BLaER1 treated with 17β-estradiol and CSF1 and Interleukin-3, amounts not matched to agents 10 nM and 100 nM (cell line): ENCODE measurements at regions not wholly inside any gene's neighbourhood (a gene's known extent, or its start where the extent isn't known, plus 50 kb on each side); places are given as distances from the start of the nearest gene placed in this dataset.

Experiments
- H3K27ac ChIP-seq, 11 experiments: shearing (Covaris generic); formaldehyde crosslinking; 2 replicates each; pipeline ENCODE4 v1.8.1; 2022
- H3K27me3 ChIP-seq, 11 experiments: shearing (Covaris generic); formaldehyde crosslinking; 2 replicates each; pipeline ENCODE4 v1.8.1; 2022
- H3K36me3 ChIP-seq, 11 experiments: shearing (Covaris generic); formaldehyde crosslinking; 2 replicates each; pipeline ENCODE4 v1.8.1; 2022
- H3K4me1 ChIP-seq, 10 experiments: shearing (Covaris generic); formaldehyde crosslinking; 2 replicates each; pipeline ENCODE4 v1.8.1; 2022
- H3K4me2 ChIP-seq, 11 experiments: shearing (Covaris generic); formaldehyde crosslinking; 2 replicates each; pipeline ENCODE4 v1.8.1; 2022
- H3K4me3 ChIP-seq, 10 experiments: shearing (Covaris generic); formaldehyde crosslinking; 2 replicates each; pipeline ENCODE4 v1.8.1; 2022
- H3K9ac ChIP-seq, 11 experiments: shearing (Covaris generic); formaldehyde crosslinking; 2 replicates each; pipeline ENCODE4 v1.8.1; 2022
- H3K9me3 ChIP-seq, 11 experiments: shearing (Covaris generic); formaldehyde crosslinking; replicated peaks in 1 of 11; 2 replicates each; pipeline ENCODE4 v1.8.1; 2022
- H4K20me1 ChIP-seq, 11 experiments: shearing (Covaris generic); formaldehyde crosslinking; 2 replicates each; pipeline ENCODE4 v1.8.1; 2022
- Cebpa-rat ChIP-seq, 11 experiments: shearing (Covaris generic); IDR thresholded peaks; 2 replicates each; pipeline ENCODE4 v1.8.1; 2022

GRCh38 chr5:126210955-126211354 is 212.3 kb upstream of the GRAMD2B start:
- no peak for TF ChIP-seq Cebpa-rat (IDR thresholded peaks at IDR 0.05)
- H3K4me2 ChIP-seq: no peak overlapping the region

GRCh38 chr5:126219616-126220015 is 203.6 kb upstream of the GRAMD2B start:
- TF ChIP-seq Cebpa-rat (IDR thresholded peaks at IDR 0.05): no peak
- no peak overlapping the region for H3K4me3 ChIP-seq
- H4K20me1 ChIP-seq: no peaks in the 10 kb centered on the region
- no peak overlapping the region for H3K4me2 ChIP-seq
- H3K27me3 ChIP-seq: no peaks in the 10 kb centered on the region
- peaks cover 5 to 23% (median 11%) of the 10 kb centered on the region in 11 experiments; a peak in 14 of 22 replicates for H3K9me3 ChIP-seq
- H3K36me3 ChIP-seq: no peaks in the 10 kb centered on the region
- no peaks in the 10 kb centered on the region for H3K4me1 ChIP-seq
- no peak overlapping the region for H3K9ac ChIP-seq
- H3K27ac ChIP-seq: no peak overlapping the region

More at GRCh38 chr5:126210955-126211354, 212.3 kb upstream of the GRAMD2B start:
- H3K36me3 ChIP-seq: no peaks in the 10 kb centered on the region
- H3K4me1 ChIP-seq: no peaks in the 10 kb centered on the region
- no peak overlapping the region for H3K27ac ChIP-seq
- no peaks in the 10 kb centered on the region for H4K20me1 ChIP-seq
- H3K9me3 ChIP-seq: peaks cover 0 to 12% (median 6%) of the 10 kb centered on the region in 11 experiments; a peak in 4 of 22 replicates
- H3K9ac ChIP-seq: no peak overlapping the region
- no peaks in the 10 kb centered on the region for H3K27me3 ChIP-seq
- no peak overlapping the region for H3K4me3 ChIP-seq

GRCh38 chr5:126220725-126221124 is 202.5 kb upstream of the GRAMD2B start:
- Histone ChIP-seq H3K9ac (no peak overlapping the region), H3K9me3 (peaks cover 5 to 23% (median 11%) of the 10 kb centered on the region in 11 experiments; a peak in 14 of 22 replicates), H4K20me1 (no peaks in the 10 kb centered on the region), H3K27me3 (no peaks in the 10 kb centered on the region), H3K4me3 (no peak overlapping the region), H3K27ac (no peak overlapping the region), H3K36me3 (no peaks in the 10 kb centered on the region), H3K4me1 (no peaks in the 10 kb centered on the region), H3K4me2 (no peak overlapping the region)
- TF ChIP-seq Cebpa-rat (IDR thresholded peaks at IDR 0.05): no peak

GRCh38 chr5:126228934-126229333 is 194.3 kb upstream of the GRAMD2B start:
- no peak overlapping the region for H3K4me3 ChIP-seq
- H3K9me3 ChIP-seq: peaks cover 20 to 34% (median 27%) of the 10 kb centered on the region in 11 experiments
- H3K9ac ChIP-seq: no peak overlapping the region
- H3K27me3 ChIP-seq: no peaks in the 10 kb centered on the region
- H4K20me1 ChIP-seq: no peaks in the 10 kb centered on the region
- H3K4me1 ChIP-seq: no peaks in the 10 kb centered on the region
- no peaks in the 10 kb centered on the region for H3K36me3 ChIP-seq
- H3K4me2 ChIP-seq: no peak overlapping the region
- H3K27ac ChIP-seq: no peak overlapping the region
- no peak for TF ChIP-seq Cebpa-rat (IDR thresholded peaks at IDR 0.05)

GRCh38 chr5:126233256-126233655 is 190.0 kb upstream of the GRAMD2B start:
- Histone ChIP-seq H3K27me3 (no peaks in the 10 kb centered on the region), H3K9me3 (peaks cover 18 to 31% (median 22%) of the 10 kb centered on the region in 11 experiments), H3K27ac (no peak overlapping the region), H3K9ac (no peak overlapping the region), H3K4me1 (no peaks in the 10 kb centered on the region), H3K36me3 (no peaks in the 10 kb centered on the region), H4K20me1 (no peaks in the 10 kb centered on the region), H3K4me3 (no peak overlapping the region), H3K4me2 (no peak overlapping the region)
- TF ChIP-seq Cebpa-rat (IDR thresholded peaks at IDR 0.05): no peak

GRCh38 chr5:126234563-126235195 is 188.5 kb upstream of the GRAMD2B start:
- Histone ChIP-seq H3K9ac (no peak overlapping the region), H4K20me1 (no peaks in the 10 kb centered on the region), H3K4me3 (no peak overlapping the region), H3K9me3 (peaks cover 4 to 17% (median 7%) of the 10 kb centered on the region in 11 experiments; a peak in 17 of 22 replicates), H3K27me3 (no peaks in the 10 kb centered on the region), H3K4me1 (no peaks in the 10 kb centered on the region), H3K27ac (no peak overlapping the region), H3K36me3 (no peaks in the 10 kb centered on the region), H3K4me2 (no peak overlapping the region)
- no peak for TF ChIP-seq Cebpa-rat (IDR thresholded peaks at IDR 0.05)

- no peak overlapping the region for H3K4me3 ChIP-seq
- H3K9me3 ChIP-seq: peaks cover 0 to 11% (median 0%) of the 10 kb centered on the region in 11 experiments; a peak in 1 of 22 replicates
- H3K36me3 ChIP-seq: no peaks in the 10 kb centered on the region
- no peak overlapping the region for H3K9ac ChIP-seq
- no peak overlapping the region for H3K27ac ChIP-seq
- no peaks in the 10 kb centered on the region for H3K27me3 ChIP-seq
- H4K20me1 ChIP-seq: no peaks in the 10 kb centered on the region
- no peak for TF ChIP-seq Cebpa-rat (IDR thresholded peaks at IDR 0.05)
- no peaks in the 10 kb centered on the region for H3K4me1 ChIP-seq
- no peak overlapping the region for H3K4me2 ChIP-seq
These were observed 187.6 kb upstream of the GRAMD2B start for GRCh38 chr5:126235628-126236027.

- no peak overlapping the region for H3K4me2 ChIP-seq
- no peaks in the 10 kb centered on the region for H3K27me3 ChIP-seq
- no peak for TF ChIP-seq Cebpa-rat (IDR thresholded peaks at IDR 0.05)
- H3K4me3 ChIP-seq: no peak overlapping the region
- H4K20me1 ChIP-seq: no peaks in the 10 kb centered on the region
- no peaks in the 10 kb centered on the region for H3K36me3 ChIP-seq
- H3K27ac ChIP-seq: no peak overlapping the region
- H3K9me3 ChIP-seq: no peaks in the 10 kb centered on the region
- H3K9ac ChIP-seq: no peak overlapping the region
- H3K4me1 ChIP-seq: no peaks in the 10 kb centered on the region
These were observed 186.2 kb upstream of the GRAMD2B start for GRCh38 chr5:126236994-126237393.

- Histone ChIP-seq H3K4me2 (no peak overlapping the region), H3K4me1 (no peaks in the 10 kb centered on the region), H3K27me3 (no peaks in the 10 kb centered on the region), H3K9ac (no peak overlapping the region), H4K20me1 (no peaks in the 10 kb centered on the region), H3K36me3 (no peaks in the 10 kb centered on the region), H3K9me3 (0 out of 22 replicates have a peak, but pooled peaks cover 0 to 7% (median 0%) of the 10 kb centered on the region in 11 experiments), H3K4me3 (no peak overlapping the region), H3K27ac (no peak overlapping the region)
- TF ChIP-seq Cebpa-rat (IDR thresholded peaks at IDR 0.05): no peak
These were observed 174.6 kb upstream of the GRAMD2B start for GRCh38 chr5:126248611-126249010.

GRCh38 chr5:126251024-126251423 is 172.2 kb upstream of the GRAMD2B start:
- TF ChIP-seq Cebpa-rat (IDR thresholded peaks at IDR 0.05): no peak
- H3K4me3 ChIP-seq: no peak overlapping the region

More at GRCh38 chr5:126251024-126251423, 172.2 kb upstream of the GRAMD2B start:
- Histone ChIP-seq H3K4me2 (no peak overlapping the region), H3K27ac (no peak overlapping the region), H3K9me3 (0 out of 22 replicates have a peak, but pooled peaks cover 0 to 4% (median 0%) of the 10 kb centered on the region in 11 experiments), H3K4me1 (no peaks in the 10 kb centered on the region), H3K9ac (no peak overlapping the region), H4K20me1 (no peaks in the 10 kb centered on the region), H3K27me3 (no peaks in the 10 kb centered on the region), H3K36me3 (no peaks in the 10 kb centered on the region)
